HG03066 (cell line): ENCODE measurements at regions not wholly inside any gene's neighbourhood (a gene's known extent, or its start where the extent isn't known, plus 50 kb on each side); places are given as distances from the start of the nearest gene placed in this dataset.
"Not testable (repeated sequence)": the region's sequence is repeated elsewhere in the genome, so short reads cannot be mapped to it uniquely, and the experiment has no call there.

ENCODE experiments used
- ATAC-seq: cut with Tn5 transposase; IDR thresholded peaks from one replicate; pipeline ENCODE4 v1.9.1; 2021; ENCODE audit warnings: low read depth; ENCODE audit not compliant: unreplicated experiment

DNA sequence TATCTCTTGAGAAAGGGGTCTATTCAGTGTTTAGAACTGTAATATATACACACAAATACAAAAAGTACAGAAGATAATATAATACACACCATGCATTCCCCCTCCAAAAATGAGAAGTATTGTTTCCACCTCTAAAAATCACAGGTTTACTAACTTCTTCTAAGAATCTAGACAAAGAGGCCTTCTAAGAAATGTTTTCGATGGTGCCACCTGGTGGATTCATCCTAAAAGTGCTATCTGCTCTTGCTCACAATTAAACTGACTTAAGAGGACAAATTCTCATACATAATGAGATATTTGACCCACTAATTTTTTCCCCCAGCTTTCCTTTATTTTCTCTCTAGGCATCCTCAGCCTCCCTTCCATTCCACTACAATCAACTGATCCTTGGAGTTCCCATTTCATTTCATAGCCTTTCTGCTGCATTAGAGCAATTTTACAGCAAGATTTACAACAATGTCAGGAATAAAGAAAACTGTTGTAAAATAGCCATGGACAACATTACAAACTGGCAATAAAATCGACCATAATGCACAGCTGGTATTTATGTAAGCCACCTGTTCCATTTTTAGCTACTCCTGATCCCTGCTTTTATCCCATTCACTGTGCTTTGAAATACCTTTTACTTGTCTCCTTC lies 124.6 kb downstream of the ARRDC4 start:
- no peak for ATAC-seq

DNA sequence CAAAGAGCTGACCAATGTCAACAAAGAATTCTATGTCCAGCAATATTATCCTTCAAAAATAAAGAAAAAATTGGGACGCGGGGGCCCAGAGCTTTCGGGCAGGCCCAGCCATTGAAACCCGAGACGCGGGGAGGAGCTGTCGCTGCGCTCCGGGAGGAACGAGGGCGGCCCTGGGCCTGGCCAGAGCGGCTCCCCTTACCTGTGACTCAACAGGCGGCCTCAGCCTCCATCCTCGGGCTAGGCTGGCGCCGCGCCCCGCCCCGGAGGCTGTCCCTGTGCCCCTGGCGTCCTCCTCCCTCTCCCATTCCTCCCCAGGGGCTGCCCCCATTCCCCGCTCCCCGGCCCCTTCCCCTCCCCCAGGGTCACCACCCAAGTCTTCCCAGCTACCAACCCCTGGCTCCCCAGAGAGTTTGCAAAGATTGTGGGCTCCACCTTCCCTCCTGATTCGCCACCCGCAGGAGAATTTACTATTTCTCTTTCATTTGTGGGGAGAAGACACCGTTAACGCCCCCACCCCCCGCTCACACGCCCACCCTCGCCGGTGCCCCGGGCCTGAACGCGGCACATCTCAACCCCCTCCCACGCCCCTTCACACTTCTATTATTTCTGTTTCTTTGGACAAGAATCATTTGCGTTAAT lies 127.9 kb downstream of the ARRDC4 start:
- not testable (repeated sequence) for ATAC-seq

- not testable (repeated sequence) for ATAC-seq
These were observed 128.8 kb downstream of the ARRDC4 start for GRCh38 chr15:98089352-98089751.

DNA sequence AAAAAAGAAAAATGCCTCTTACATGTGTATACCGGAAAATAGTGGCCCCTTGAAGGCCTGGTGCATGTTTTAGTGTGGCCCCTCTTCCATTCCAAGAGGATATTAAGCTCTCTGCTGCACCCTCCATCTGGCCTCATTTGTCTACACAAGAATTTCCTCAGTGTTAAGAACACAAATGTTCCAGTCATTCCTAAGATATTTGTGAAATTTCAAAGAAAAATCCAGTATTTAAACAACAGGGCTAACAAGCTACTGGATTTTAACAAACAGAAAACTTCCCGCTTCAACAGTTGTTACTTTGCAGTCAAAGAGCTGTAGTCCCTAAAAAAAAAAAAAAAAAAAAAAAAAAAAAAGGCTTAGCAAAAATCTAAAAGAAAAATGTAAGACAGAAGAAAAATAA lies 137.5 kb downstream of the ARRDC4 start:
- not testable (repeated sequence) for ATAC-seq

DNA sequence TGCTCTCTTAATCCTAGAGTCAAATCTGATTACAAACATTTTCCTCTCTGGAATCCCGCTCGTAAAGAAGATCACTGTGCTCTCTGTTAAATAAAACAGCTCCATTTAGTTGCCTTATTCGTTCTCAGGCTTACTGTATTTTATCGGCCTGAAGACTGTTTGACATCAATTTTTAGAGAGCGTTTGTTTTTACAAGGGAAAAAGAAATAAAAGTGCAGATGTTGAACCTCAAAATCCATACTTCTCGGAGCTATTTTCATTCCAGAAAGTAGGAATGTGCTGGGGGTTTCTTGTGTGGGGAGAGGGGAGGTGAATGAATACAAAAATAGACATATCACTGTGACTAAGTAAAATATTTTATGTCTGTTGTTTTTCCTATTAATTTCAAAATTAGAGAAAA lies 140.1 kb downstream of the ARRDC4 start:
- ATAC-seq, result not testable (repeated sequence)

GRCh38 chr15:98103570-98103969 lies 143.1 kb downstream of the ARRDC4 start:
- no peak for ATAC-seq

GRCh38 chr15:98104386-98105151 lies 144.1 kb downstream of the ARRDC4 start:
- not testable (repeated sequence) for ATAC-seq

GRCh38 chr15:98106615-98107194 lies 146.2 kb downstream of the ARRDC4 start:
- ATAC-seq, result not testable (repeated sequence)

DNA sequence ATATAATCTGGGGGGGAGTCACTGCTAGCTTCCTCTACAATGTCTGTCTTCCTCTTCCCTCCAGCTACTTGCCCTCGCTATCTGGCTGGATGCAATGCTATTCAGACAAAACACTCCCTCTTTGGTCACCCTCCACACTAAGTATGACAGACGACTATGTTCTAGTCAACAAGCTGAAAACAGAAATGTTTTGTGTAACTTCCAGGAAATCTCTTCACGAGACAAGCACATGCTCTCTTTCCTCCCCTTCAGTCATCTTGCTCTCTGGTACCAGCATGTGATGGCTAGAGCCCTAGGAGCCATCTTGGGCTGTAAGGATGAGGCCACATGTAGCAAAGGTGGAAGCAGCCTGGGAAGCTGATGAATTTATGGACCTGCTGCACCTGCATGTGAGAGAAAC lies 151.3 kb downstream of the ARRDC4 start:
- no peak for ATAC-seq

GRCh38 chr15:98113327-98113726 lies 152.8 kb downstream of the ARRDC4 start:
- ATAC-seq, result no peak

DNA sequence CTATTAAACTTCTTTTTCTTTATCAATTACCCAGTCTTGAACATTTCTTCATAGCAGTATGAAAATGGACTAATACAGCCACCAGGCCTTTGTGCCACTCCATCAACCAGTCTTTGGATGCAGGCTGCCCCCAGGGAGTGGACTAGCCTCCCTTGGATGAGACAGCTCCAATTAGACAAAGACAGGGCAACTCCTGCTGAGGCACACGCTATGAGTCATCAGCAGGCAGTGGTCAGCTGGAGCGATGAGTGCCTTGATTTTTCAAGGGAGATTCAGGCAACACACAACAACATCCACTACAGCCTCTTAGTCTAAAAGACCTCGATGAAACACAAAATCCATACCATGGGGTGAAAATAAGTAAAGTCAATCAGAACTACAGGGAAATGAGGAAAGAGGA lies 160.1 kb downstream of the ARRDC4 start:
- no peak for ATAC-seq

GRCh38 chr15:98121536-98121935 lies 161.0 kb downstream of the ARRDC4 start:
- ATAC-seq, result no peak

DNA sequence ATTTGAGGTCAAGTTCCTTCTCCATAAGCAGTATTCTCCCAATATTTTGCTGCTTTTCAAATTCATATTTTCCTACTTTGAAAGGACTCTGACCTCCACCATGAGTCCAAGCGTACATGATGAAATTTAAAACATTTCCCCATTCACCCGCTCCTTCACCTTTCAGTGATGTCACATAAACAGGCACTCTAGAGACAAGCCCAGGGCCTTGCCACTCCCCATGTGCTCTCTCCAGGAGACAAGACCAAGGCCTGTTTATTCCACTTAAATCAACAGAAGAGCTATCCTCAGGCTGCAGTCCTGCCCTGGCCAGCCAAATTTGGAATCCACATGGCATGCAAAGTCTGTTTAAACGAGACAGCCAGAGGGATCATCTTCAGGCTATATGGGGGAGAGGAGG lies 161.5 kb downstream of the ARRDC4 start:
- no peak for ATAC-seq

- ATAC-seq, result no peak
These were observed 162.8 kb downstream of the ARRDC4 start for GRCh38 chr15:98123297-98123696.

- no peak for ATAC-seq
These were observed 163.3 kb downstream of the ARRDC4 start for GRCh38 chr15:98123834-98124233.

GRCh38 chr15:98124581-98124980 lies 164.1 kb downstream of the ARRDC4 start:
- no peak for ATAC-seq

- no peak for ATAC-seq
These were observed 166.0 kb downstream of the ARRDC4 start for GRCh38 chr15:98126326-98127085.

DNA sequence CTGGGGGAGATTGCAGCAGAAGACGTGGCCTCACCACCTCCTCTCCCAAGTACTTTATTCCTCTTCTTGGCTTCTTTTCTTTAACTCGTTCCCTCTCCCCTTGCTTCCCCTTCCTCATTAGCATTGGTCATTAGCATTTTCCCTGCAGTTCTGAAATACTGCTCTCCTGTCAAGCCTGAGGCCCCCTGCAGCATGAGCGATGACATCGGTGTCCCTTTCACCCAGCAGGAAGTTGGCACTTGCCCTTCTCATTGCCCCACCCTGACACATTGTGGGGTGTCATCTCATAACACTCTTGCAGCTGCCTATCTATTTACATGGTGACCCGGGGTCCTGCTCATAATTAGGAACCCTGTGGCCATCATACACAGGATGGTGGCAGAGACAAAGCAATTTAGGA lies 167.1 kb downstream of the ARRDC4 start:
- no peak for ATAC-seq

GRCh38 chr15:98131924-98132323 lies 171.4 kb downstream of the ARRDC4 start:
- ATAC-seq, result no peak

GRCh38 chr15:98134905-98135304 lies 174.4 kb downstream of the ARRDC4 start:
- no peak for ATAC-seq

GRCh38 chr15:98138910-98139309 lies 178.4 kb downstream of the ARRDC4 start:
- ATAC-seq, result no peak
